SK-N-SH (cell line): ENCODE measurements at regions not wholly inside any gene's neighbourhood (a gene's known extent, or its start where the extent isn't known, plus 50 kb on each side); places are given as distances from the start of the nearest gene placed in this dataset.

Experiments used
- CTCF ChIA-PET: fragments of 300-600, 350-600 bp; formaldehyde crosslinking; extraction: SDS; loops from one replicate; lab custom pipeline; 2021; lab: Yijun Ruan, JAX
- POLR2A ChIA-PET: fragments of 350-600 bp; sonication (Branson Sonifier 250); formaldehyde crosslinking; extraction: SDS; loops from one replicate; lab custom pipeline; 2020; ENCODE audit warnings: antibody characterized with exemption, inconsistent platforms; lab: Yijun Ruan, JAX
- DNase-seq: peaks from one replicate; pipeline ENCODE4 v3.0.0; 2012
- H2AFZ ChIP-seq: fragments of 200-600 bp; sonication (generic); 2 replicates; pipeline ENCODE4 v1.8.1; 2016; ENCODE audit warnings: antibody characterized with exemption, mild to moderate bottlenecking, low read depth
- H3F3A ChIP-seq: fragments of 200-600 bp; sonication (generic); replicated peaks from 2 replicates; pipeline ENCODE3; 2016; ENCODE audit warnings: antibody characterized with exemption, mild to moderate bottlenecking; ENCODE audit not compliant: insufficient read depth
- H3K27ac ChIP-seq, 2 experiments: fragments of 200-500 bp in 1 of 2; fragments of 200-600 bp in 1 of 2; sonication (Bioruptor generic) in 1 of 2; sonication (generic), shearing (Covaris generic) in 1 of 2; 2 replicates each; pipeline versions ENCODE4 v1.5.1 to v1.6.1; 2014 to 2016; ENCODE audit warnings: low read depth in 2 of 2, inconsistent platforms in 1 of 2, low read length in 1 of 2, mild to moderate bottlenecking in 1 of 2, mixed read lengths in 1 of 2
- H3K27me3 ChIP-seq: fragments of 200-600 bp; sonication (generic), shearing (Covaris generic); 2 replicates; pipeline ENCODE4 v1.6.1; 2016; ENCODE audit warnings: mixed run types; ENCODE audit not compliant: insufficient read depth
- H3K36me3 ChIP-seq, 2 experiments: fragments of 200-500 bp in 1 of 2; fragments of 200-600 bp in 1 of 2; sonication (Bioruptor generic) in 1 of 2; sonication (generic) in 1 of 2; replicated peaks in 1 of 2; 2 replicates each; pipeline versions ENCODE3 to v1.5.1; 2014 to 2016; ENCODE audit warnings: low read length in 1 of 2, mild to moderate bottlenecking in 1 of 2; ENCODE audit not compliant: insufficient read depth in 2 of 2, control insufficient read depth in 1 of 2
- H3K4me1 ChIP-seq, 2 experiments: fragments of 200-500 bp in 1 of 2; fragments of 200-600 bp in 1 of 2; sonication (Bioruptor generic) in 1 of 2; sonication (generic), shearing (Covaris generic) in 1 of 2; 2 replicates each; pipeline versions ENCODE4 v1.5.1 to v1.6.1; 2014 to 2016; ENCODE audit warnings: low read depth in 1 of 2, low read length in 1 of 2, mixed run types in 1 of 2; ENCODE audit not compliant: insufficient read depth in 2 of 2, control insufficient read depth in 1 of 2
- H3K4me2 ChIP-seq: fragments of 200-600 bp; sonication (generic), shearing (Covaris generic); 2 replicates; pipeline ENCODE4 v1.6.1; 2017; ENCODE audit warnings: mixed run types
- H3K4me3 ChIP-seq, 2 experiments: fragments of 200-500 bp in 1 of 2; fragments of 200-600 bp in 1 of 2; sonication (Bioruptor generic) in 1 of 2; sonication (generic), shearing (Covaris generic) in 1 of 2; 2 replicates each; pipeline versions ENCODE4 v1.5.1 to v1.8.1; 2014 to 2016; ENCODE audit warnings: low read depth in 2 of 2, inconsistent platforms in 1 of 2, low read length in 1 of 2, mild to moderate bottlenecking in 1 of 2, mixed read lengths in 1 of 2, moderate library complexity in 1 of 2
- H3K79me2 ChIP-seq: fragments of 200-600 bp; sonication (generic); 2 replicates; pipeline ENCODE4 v1.8.1; 2017; ENCODE audit warnings: mild to moderate bottlenecking; ENCODE audit not compliant: insufficient read depth
- H3K9ac ChIP-seq: fragments of 200-600 bp; sonication (generic); 2 replicates; pipeline ENCODE4 v1.6.1; 2017; ENCODE audit warnings: mixed run types
- H3K9me2 ChIP-seq: fragments of 200-600 bp; sonication (generic); 2 replicates; pipeline ENCODE4 v1.6.1; 2017; ENCODE audit warnings: mixed run types
- H3K9me3 ChIP-seq: fragments of 200-600 bp; sonication (generic); 2 replicates; pipeline ENCODE4 v1.6.1; 2017; ENCODE audit warnings: mixed run types, mild to moderate bottlenecking, moderate library complexity
- H4K20me1 ChIP-seq: fragments of 200-600 bp; sonication (generic); 2 replicates; pipeline ENCODE4 v1.6.1; 2017; ENCODE audit warnings: mild to moderate bottlenecking, mixed run types; ENCODE audit not compliant: insufficient read depth
- CTCF ChIP-seq: fragments of 200-600 bp; sonication (generic); IDR thresholded peaks from 2 replicates; pipeline ENCODE4 v1.6.1; 2017; ENCODE audit warnings: antibody characterized with exemption, mild to moderate bottlenecking, moderate library complexity
- ELF1 ChIP-seq: IDR thresholded peaks from 2 replicates; pipeline ENCODE4 v1.4.0; 2012
- EZH2phosphoT487 ChIP-seq: fragments of 200-600 bp; sonication (generic); IDR thresholded peaks from 2 replicates; pipeline ENCODE4 v1.6.1; 2017; ENCODE audit warnings: low read depth, mixed run types, mild to moderate bottlenecking, antibody characterized with exemption, moderate library complexity, borderline replicate concordance
- FOSL2 ChIP-seq: IDR thresholded peaks from 2 replicates; pipeline ENCODE4 v1.4.0; 2012; ENCODE audit warnings: low read depth, mild to moderate bottlenecking, moderate library complexity, borderline replicate concordance
- GATA2 ChIP-seq: sonication (generic); formaldehyde crosslinking; IDR thresholded peaks from 2 replicates; pipeline ENCODE4 v1.5.0; 2020; ENCODE audit warnings: mild to moderate bottlenecking, missing genetic modification reagents
- NRF1 ChIP-seq: IDR thresholded peaks from 2 replicates; pipeline ENCODE4 v1.6.1; 2012; ENCODE audit warnings: low read depth, mild to moderate bottlenecking, low read length
- RCOR1 ChIP-seq: fragments of 150-350 bp; IDR thresholded peaks from 2 replicates; pipeline ENCODE4 v1.6.1; 2017; ENCODE audit warnings: antibody characterized with exemption, low read length
- REST ChIP-seq: IDR thresholded peaks from 2 replicates; pipeline ENCODE4 v1.6.1; 2012; ENCODE audit warnings: mild to moderate bottlenecking, low read depth, low read length, moderate library complexity
- TAF1 ChIP-seq: IDR thresholded peaks from 2 replicates; pipeline ENCODE4 v1.6.1; 2012; ENCODE audit warnings: low read depth, mild to moderate bottlenecking, low read length, moderate library complexity, borderline replicate concordance
- USF1 ChIP-seq: IDR thresholded peaks from 2 replicates; pipeline ENCODE4 v1.4.0; 2012; ENCODE audit warnings: low read depth, borderline replicate concordance
- WGBS: methylation state at CpG from one replicate; pipeline ENCODE4 v1.1.6; 2017; ENCODE audit warnings: low lambda C conversion rate; 5-methylcytosine and 5-hydroxymethylcytosine counted together

GRCh38 chr5:5069851-5070250, 70.3 kb upstream of the ADAMTS16 start:
- no peaks in the 10 kb centered on the region for H3F3A ChIP-seq
- peaks cover 6% of the 10 kb centered on the region; the same call in 1 of the 2 replicates for H3K27me3 ChIP-seq
- no peaks in the 10 kb centered on the region for H3K9me2 ChIP-seq
- TF ChIP-seq FOSL2: no peak
- H3K36me3 ChIP-seq: no peaks in the 10 kb centered on the region
- 12% methylated on average over 5 of the region's 5 CpGs for WGBS
- no peak for DNase-seq
- no peak overlapping the region for H3K4me2 ChIP-seq
- no peak overlapping the region for H3K4me3 ChIP-seq
- no peaks in the 10 kb centered on the region for H3K79me2 ChIP-seq
- no peaks in the 10 kb centered on the region for H4K20me1 ChIP-seq
- H2AFZ ChIP-seq: no peak overlapping the region
- ChIA-PET CTCF (interaction anchor here (0.7 kb wide), 1 partner anchor 26 kb away, joined by 3 read pairs; no protein-coding TSS in a partner anchor), POLR2A (no interaction called here)
- no peaks in the 10 kb centered on the region for H3K9me3 ChIP-seq
- no peaks in the 10 kb centered on the region for H3K4me1 ChIP-seq
- H3K9ac ChIP-seq: no peak overlapping the region
- no peak overlapping the region for H3K27ac ChIP-seq

- Histone ChIP-seq H3F3A (no peaks in the 10 kb centered on the region), H3K9me3 (no peaks in the 10 kb centered on the region), H3K4me1 (no peaks in the 10 kb centered on the region), H3K79me2 (no peaks in the 10 kb centered on the region), H3K9ac (no peak overlapping the region), H4K20me1 (no peaks in the 10 kb centered on the region), H3K9me2 (no peaks in the 10 kb centered on the region), H3K4me2 (no peak overlapping the region), H3K4me3 (no peak overlapping the region), H2AFZ (no peak overlapping the region), H3K36me3 (no peaks in the 10 kb centered on the region), H3K27ac (no peak overlapping the region), H3K27me3 (peaks cover 6% of the 10 kb centered on the region; the same call in 1 of the 2 replicates)
- ChIA-PET CTCF (interaction anchor here (0.7 kb wide), 1 partner anchor 71 kb away, joined by 3 read pairs; no protein-coding TSS in a partner anchor), POLR2A (no interaction called here)
- TF ChIP-seq TAF1 (no peak), REST (peak; percentile 74; the same call in 1 of the 2 replicates)
- no peak for DNase-seq
- WGBS: 12% methylated on average over 5 of the region's 5 CpGs
Observed at GRCh38 chr5:5071554-5071953, 68.6 kb upstream of the ADAMTS16 start.

- no peak overlapping the region for H3K27ac ChIP-seq
- no peak for DNase-seq
- no peaks in the 10 kb centered on the region for H3F3A ChIP-seq
- no peaks in the 10 kb centered on the region for H4K20me1 ChIP-seq
- ChIA-PET CTCF (no interaction called here), POLR2A (no interaction called here)
- H3K4me2 ChIP-seq: no peak overlapping the region
- 17% methylated on average over 1 of the region's 1 CpG for WGBS
- H3K4me3 ChIP-seq: no peak overlapping the region
- H3K9me2 ChIP-seq: no peaks in the 10 kb centered on the region
- no peaks in the 10 kb centered on the region for H3K9me3 ChIP-seq
- no peaks in the 10 kb centered on the region for H3K36me3 ChIP-seq
- H3K27me3 ChIP-seq: no peaks in the 10 kb centered on the region; the same call in 1 of the 2 replicates
- H2AFZ ChIP-seq: no peak overlapping the region
- H3K9ac ChIP-seq: no peak overlapping the region
- H3K4me1 ChIP-seq: no peaks in the 10 kb centered on the region
- no peaks in the 10 kb centered on the region for H3K79me2 ChIP-seq
- TF ChIP-seq NRF1: no peak
- TF ChIP-seq ELF1: no peak
- no peak for TF ChIP-seq REST
- TF ChIP-seq GATA2 (CRISPR knock-in tag): no peak
- no peak for TF ChIP-seq TAF1
- TF ChIP-seq CTCF: no peak
- no peak for TF ChIP-seq RCOR1
- no peak for TF ChIP-seq USF1
- no peak for TF ChIP-seq EZH2phosphoT487
- no peak for TF ChIP-seq FOSL2
Observed at GRCh38 chr5:5077236-5077635, 62.9 kb upstream of the ADAMTS16 start.
